HFFc6 (cell line): ENCODE measurements at regions not wholly inside any gene's neighbourhood (a gene's known extent, or its start where the extent isn't known, plus 50 kb on each side); places are given as distances from the start of the nearest gene placed in this dataset.

ENCODE experiments used
- DNase-seq: peaks from one replicate; pipeline ENCODE4 v3.0.0-alpha.2; 2018
- H3K27ac Mint-ChIP-seq: 2 replicates; pipeline ENCODE4 v1.8.0; 2020; ENCODE audit warnings: mild to moderate bottlenecking, mixed read lengths
- H3K27me3 Mint-ChIP-seq: 2 replicates; pipeline ENCODE4 v1.8.0; 2021; ENCODE audit warnings: mild to moderate bottlenecking, moderate library complexity, mixed read lengths; ENCODE audit not compliant: insufficient read depth
- H3K36me3 Mint-ChIP-seq: 2 replicates; pipeline ENCODE4 v1.8.0; 2021; ENCODE audit warnings: low read depth, mixed read lengths
- H3K4me1 Mint-ChIP-seq: 2 replicates; pipeline ENCODE4 v1.8.0; 2020; ENCODE audit warnings: low read depth, mixed read lengths
- H3K4me3 Mint-ChIP-seq: 2 replicates; pipeline ENCODE4 v1.8.0; 2020; ENCODE audit warnings: mild to moderate bottlenecking, moderate library complexity, mixed read lengths
- H3K9me3 Mint-ChIP-seq: 2 replicates; pipeline ENCODE4 v1.8.0; 2020; ENCODE audit warnings: mild to moderate bottlenecking, mixed read lengths
- TF ChIP-seq, protein P1 (sequence below): fragments of 200-600 bp; sonication (generic); IDR thresholded peaks from 2 replicates; pipeline ENCODE4 v1.5.0; 2021; ENCODE audit warnings: antibody characterized with exemption, mild to moderate bottlenecking

DNA sequence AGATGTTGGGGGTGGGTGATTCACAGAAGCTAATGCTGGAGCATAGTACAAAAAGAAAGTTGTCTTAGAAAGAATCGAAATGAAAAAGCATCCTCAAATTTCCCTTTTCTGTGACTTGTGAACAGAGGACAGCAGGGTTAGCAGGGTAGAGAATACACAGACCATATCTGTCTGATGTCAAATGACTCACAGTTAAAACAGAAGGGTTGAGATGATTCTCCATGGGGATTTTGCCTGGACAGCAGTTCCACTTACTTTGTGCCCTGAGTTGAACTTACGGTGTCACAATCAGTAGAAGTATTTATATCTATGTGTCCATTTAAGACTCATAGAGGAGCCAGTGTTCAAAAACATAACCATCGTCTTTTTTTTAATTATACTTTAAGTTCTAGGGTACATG is 801.6 kb downstream of the KCTD16 start:
- Mint-ChIP-seq H3K27ac (no peak overlapping the region), H3K4me3 (no peak overlapping the region), H3K4me1 (peaks cover 16% of the 10 kb centered on the region; the same call in 1 of the 2 replicates), H3K9me3 (peaks cover 14% of the 10 kb centered on the region), H3K36me3 (peaks cover 11% of the 10 kb centered on the region; the same call in 1 of the 2 replicates), H3K27me3 (peaks cover 3% of the 10 kb centered on the region; the same call in 1 of the 2 replicates)
- no peak for DNase-seq
- TF ChIP-seq, protein P1, sequence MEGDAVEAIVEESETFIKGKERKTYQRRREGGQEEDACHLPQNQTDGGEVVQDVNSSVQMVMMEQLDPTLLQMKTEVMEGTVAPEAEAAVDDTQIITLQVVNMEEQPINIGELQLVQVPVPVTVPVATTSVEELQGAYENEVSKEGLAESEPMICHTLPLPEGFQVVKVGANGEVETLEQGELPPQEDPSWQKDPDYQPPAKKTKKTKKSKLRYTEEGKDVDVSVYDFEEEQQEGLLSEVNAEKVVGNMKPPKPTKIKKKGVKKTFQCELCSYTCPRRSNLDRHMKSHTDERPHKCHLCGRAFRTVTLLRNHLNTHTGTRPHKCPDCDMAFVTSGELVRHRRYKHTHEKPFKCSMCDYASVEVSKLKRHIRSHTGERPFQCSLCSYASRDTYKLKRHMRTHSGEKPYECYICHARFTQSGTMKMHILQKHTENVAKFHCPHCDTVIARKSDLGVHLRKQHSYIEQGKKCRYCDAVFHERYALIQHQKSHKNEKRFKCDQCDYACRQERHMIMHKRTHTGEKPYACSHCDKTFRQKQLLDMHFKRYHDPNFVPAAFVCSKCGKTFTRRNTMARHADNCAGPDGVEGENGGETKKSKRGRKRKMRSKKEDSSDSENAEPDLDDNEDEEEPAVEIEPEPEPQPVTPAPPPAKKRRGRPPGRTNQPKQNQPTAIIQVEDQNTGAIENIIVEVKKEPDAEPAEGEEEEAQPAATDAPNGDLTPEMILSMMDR = no peak

DNA sequence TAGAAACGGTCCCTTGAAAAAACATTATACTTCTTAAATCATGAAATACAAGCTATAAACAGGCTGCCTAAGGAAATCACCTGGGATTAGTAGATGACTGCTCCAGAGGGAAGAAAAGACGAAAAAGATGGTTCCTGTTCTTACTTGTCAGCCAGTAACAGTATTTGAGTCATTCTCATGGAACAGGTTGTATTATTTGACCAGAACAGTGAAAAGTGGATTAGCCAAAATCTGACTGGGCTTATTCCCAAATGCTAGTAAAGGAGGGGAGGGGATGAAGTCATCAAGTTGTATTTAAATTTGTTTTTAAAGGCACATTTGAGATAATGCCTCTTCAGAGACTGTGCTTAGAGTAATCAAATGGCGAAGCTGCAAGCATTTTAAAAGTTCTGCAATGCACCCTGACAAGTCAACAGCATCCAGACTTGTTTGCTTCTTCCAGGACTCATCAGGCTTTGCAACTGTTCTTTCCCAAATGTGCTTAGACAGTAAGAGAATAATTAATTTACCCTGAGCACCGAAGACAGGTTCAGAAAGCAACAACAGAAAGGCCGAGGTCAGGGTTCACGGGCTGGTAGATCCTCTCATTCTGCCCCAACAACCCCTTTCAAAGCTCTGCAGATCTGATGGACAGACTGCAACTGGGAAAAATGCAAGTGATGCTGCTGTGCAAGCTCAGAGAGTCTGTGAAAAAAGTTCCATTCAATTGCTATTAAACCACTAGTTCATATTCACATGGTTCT is 800.6 kb downstream of the KCTD16 start:
- peaks cover 12% of the 10 kb centered on the region for H3K9me3 Mint-ChIP-seq
- H3K36me3 Mint-ChIP-seq = peaks cover 11% of the 10 kb centered on the region; the same call in 1 of the 2 replicates
- H3K27me3 Mint-ChIP-seq = peaks cover 2% of the 10 kb centered on the region; the same call in 1 of the 2 replicates
- DNase-seq = no peak
- TF ChIP-seq, protein P1 = no peak
- H3K4me1 Mint-ChIP-seq = peaks cover 16% of the 10 kb centered on the region; the same call in 1 of the 2 replicates
- no peak overlapping the region for H3K4me3 Mint-ChIP-seq
- no peak overlapping the region for H3K27ac Mint-ChIP-seq

DNA sequence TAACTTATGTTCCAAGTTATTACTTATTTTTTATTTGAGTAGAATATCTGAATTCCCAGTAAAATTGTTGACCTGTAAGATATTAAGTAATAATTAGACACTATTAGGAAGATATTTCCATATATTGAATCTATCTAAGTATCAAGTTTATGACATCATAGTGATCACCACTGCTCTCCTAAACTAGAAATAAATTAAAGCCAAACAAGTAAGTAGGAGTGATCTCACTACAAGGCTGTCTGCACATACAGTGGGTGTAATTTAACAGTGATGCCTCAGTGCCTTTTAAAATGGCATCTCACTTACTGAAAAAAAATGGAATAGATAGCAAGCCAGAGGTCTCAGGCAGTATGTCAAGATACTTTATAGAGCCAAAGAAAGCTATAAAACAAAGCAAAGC is 789.6 kb downstream of the KCTD16 start:
- no peak overlapping the region for H3K27ac Mint-ChIP-seq
- TF ChIP-seq, protein P1 = no peak
- peaks cover 6% of the 10 kb centered on the region; the same call in 1 of the 2 replicates for H3K4me1 Mint-ChIP-seq
- DNase-seq = no peak
- H3K4me3 Mint-ChIP-seq = no peak overlapping the region
- peaks cover 3% of the 10 kb centered on the region for H3K27me3 Mint-ChIP-seq
- no peaks in the 10 kb centered on the region for H3K36me3 Mint-ChIP-seq
- no peaks in the 10 kb centered on the region for H3K9me3 Mint-ChIP-seq

DNA sequence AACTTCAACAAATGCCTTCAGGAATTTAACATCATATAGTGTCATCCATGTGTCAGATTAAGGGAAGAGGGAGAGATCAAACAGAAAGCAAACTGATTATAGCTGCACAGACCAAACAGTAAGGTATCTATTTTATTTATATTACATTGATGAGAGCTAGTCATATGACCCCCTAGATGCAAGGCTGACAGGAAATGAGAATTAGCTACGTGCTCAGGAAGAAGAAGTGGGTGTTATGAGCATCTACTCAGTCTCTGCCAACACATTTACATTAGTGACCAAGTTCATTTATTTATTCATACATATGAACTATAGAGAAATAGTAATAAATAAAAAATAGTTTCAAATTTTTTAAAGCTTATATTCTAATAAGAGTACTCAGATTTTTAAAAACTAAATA is 787.3 kb downstream of the KCTD16 start:
- DNase-seq = no peak
- Mint-ChIP-seq H3K27ac (no peak overlapping the region), H3K4me3 (no peak overlapping the region), H3K9me3 (no peaks in the 10 kb centered on the region), H3K27me3 (peaks cover 3% of the 10 kb centered on the region), H3K36me3 (no peaks in the 10 kb centered on the region), H3K4me1 (peaks cover 6% of the 10 kb centered on the region; the same call in 1 of the 2 replicates)
- TF ChIP-seq, protein P1 = no peak

DNA sequence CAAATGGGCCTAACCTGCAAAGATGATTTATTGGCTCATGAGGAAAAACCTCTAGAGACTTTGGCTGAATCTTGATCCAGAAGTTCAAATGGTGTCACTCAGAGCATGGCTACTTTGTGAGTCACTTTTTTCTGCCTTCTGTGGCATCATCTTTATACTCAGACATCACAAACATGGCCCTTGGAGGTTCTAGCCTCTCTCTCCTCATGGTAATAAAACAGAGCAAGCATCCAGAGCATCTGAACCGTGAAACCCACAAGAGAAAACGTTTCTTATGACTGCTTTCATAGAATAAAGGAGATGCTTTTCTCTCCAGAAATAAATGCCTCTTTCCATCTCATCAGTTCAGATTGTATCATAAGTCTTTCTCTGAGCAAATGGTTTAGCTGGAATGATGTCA is 780.3 kb downstream of the KCTD16 start:
- TF ChIP-seq, protein P1 = no peak
- no peak overlapping the region for H3K27ac Mint-ChIP-seq
- DNase-seq = peak; percentile 23
- peaks cover 9% of the 10 kb centered on the region; the same call in 1 of the 2 replicates for H3K4me1 Mint-ChIP-seq
- H3K36me3 Mint-ChIP-seq = no peaks in the 10 kb centered on the region
- no peak overlapping the region for H3K4me3 Mint-ChIP-seq
- peaks cover 1% of the 10 kb centered on the region for H3K27me3 Mint-ChIP-seq
- H3K9me3 Mint-ChIP-seq = no peaks in the 10 kb centered on the region
